ENCODE measurements at regions not wholly inside any gene's neighbourhood (a gene's known extent, or its start where the extent isn't known, plus 50 kb on each side); places are given as distances from the start of the nearest gene placed in this dataset.

DNA sequence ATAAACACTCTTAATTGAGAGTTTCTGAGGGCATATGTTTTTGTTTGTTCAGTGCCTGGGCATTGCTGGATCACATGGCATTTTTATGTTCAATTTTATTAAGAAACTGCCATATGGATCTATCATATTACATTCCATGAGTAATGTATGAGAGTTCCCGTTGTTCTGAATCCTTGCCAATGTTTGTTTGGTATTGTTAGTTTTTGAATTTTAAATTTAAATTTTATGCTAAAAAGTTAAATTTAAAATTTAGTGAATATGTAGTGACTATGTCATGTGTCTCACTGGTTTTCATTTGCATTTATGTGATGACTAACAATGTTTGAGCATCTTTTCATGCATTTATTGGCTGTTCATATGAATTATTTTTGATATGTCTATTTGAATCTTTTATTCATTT, 54.8 kb upstream of the GEMIN8 start:
- TF ChIP-seq, protein P1, sequence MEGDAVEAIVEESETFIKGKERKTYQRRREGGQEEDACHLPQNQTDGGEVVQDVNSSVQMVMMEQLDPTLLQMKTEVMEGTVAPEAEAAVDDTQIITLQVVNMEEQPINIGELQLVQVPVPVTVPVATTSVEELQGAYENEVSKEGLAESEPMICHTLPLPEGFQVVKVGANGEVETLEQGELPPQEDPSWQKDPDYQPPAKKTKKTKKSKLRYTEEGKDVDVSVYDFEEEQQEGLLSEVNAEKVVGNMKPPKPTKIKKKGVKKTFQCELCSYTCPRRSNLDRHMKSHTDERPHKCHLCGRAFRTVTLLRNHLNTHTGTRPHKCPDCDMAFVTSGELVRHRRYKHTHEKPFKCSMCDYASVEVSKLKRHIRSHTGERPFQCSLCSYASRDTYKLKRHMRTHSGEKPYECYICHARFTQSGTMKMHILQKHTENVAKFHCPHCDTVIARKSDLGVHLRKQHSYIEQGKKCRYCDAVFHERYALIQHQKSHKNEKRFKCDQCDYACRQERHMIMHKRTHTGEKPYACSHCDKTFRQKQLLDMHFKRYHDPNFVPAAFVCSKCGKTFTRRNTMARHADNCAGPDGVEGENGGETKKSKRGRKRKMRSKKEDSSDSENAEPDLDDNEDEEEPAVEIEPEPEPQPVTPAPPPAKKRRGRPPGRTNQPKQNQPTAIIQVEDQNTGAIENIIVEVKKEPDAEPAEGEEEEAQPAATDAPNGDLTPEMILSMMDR (IDR thresholded peaks at IDR 0.05): no peak
- TF ChIP-seq POLR2A (IDR thresholded peaks at IDR 0.05): no peak
- no peak for TF ChIP-seq POLR2AphosphoS5 (IDR thresholded peaks at IDR 0.05)
